GM19025 (cell line): ENCODE measurements at regions not wholly inside any gene's neighbourhood (a gene's known extent, or its start where the extent isn't known, plus 50 kb on each side); places are given as distances from the start of the nearest gene placed in this dataset.
"Not testable (repeated sequence)": the region's sequence is repeated elsewhere in the genome, so short reads cannot be mapped to it uniquely, and the experiment has no call there.

Source experiments
- ATAC-seq: cut with Tn5 transposase; IDR thresholded peaks from one replicate; pipeline ENCODE4 v1.9.1; 2021; ENCODE audit warnings: mild to moderate bottlenecking, low read depth, moderate library complexity; ENCODE audit not compliant: unreplicated experiment

DNA sequence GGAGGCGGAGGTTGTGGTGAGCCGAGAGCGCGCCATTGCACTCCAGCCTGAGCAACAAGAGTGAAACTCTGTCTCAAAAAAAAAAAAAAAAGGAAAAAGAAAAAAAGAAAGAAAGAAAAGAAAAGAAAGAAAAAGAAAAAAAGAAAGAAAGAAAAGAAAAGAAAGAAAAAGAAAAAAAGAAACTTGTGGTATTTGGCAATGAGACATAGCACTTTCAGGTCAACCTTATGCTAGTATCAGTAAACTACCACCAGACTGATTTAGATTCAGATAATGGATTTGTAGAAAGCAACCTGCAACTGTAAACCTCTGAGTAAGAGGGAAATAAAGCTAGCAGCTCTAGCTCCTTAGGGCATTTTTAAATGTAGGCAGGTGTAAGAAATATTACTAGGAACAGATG, 144.0 kb upstream of the ZNF608 start:
- not testable (repeated sequence) for ATAC-seq

DNA sequence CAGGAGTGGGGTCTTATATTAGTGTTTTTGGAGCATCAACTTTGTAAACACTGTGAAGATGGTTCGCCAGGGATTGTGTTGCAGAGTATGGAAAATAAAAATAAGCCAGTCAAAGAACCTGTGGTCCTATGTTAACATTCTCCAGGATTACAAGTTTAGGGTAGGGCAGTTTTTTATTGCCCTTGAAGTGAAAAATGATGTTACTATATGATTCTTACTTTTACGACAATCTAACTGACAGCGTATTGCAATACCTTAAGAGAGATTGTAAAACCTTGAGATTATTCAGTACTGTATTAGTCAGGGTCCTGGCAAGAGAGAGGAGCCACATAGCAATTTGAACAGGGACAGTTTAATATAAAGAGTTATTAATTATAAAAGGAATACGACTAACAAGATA, 144.7 kb upstream of the ZNF608 start:
- ATAC-seq: no peak

DNA sequence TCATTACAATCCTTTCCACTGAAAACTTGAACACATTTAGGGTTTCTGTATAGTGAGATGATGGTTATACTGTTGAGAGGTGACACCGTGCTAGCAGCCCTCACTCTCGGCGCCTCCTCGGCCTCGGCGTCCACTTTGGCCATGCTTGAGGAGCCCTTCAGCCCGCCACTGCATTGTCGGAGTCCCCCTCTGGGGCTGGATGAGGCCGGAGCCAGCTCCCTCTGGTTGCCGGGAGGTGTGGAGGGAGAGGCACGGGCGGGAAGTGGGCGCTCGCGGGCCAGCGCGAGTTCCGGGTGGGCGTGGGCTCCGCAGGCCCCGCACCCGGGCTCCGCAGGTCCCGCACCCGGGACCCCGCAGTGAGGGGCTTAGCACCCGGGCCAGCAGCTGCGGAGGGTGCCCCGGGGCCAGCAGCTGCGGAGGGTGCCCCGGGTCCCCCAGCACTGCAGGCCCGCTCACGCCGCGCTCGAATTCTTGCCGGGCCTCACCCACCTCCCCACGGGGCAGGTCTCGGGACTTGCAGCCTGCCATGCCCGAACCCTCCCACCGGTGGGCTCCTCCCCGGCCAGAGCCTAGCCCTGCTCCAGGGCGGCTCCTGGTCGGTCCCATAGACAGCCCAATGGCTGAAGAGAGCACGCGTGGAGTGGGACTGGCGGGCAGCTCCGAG, 145.9 kb upstream of the ZNF608 start:
- no peak for ATAC-seq

GRCh38 chr5:124894541-124894940, 148.1 kb upstream of the ZNF608 start:
- no peak for ATAC-seq

DNA sequence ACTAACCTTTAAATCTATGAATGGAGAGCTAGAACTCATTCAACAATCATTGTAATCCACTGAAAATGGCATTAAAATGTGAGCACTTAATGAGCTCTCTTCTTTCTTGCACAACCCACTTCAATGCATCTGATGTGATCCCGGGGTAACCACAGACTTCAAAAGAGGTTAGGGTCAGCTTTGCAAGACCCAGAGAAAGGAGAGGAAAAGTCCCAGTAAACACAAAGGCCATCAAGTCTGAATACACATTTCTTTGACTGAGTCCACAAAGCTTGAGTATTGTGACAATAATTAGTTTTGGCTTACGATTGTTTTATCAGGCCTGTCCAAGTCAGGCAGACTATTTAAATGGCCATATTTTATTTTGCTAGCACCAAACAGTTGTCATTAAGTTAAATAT, 148.8 kb upstream of the ZNF608 start:
- no peak for ATAC-seq

GRCh38 chr5:124901081-124901480, 154.6 kb upstream of the ZNF608 start:
- no peak for ATAC-seq

- ATAC-seq: peak; percentile 99
These were observed 155.8 kb upstream of the ZNF608 start for GRCh38 chr5:124902097-124902821.

DNA sequence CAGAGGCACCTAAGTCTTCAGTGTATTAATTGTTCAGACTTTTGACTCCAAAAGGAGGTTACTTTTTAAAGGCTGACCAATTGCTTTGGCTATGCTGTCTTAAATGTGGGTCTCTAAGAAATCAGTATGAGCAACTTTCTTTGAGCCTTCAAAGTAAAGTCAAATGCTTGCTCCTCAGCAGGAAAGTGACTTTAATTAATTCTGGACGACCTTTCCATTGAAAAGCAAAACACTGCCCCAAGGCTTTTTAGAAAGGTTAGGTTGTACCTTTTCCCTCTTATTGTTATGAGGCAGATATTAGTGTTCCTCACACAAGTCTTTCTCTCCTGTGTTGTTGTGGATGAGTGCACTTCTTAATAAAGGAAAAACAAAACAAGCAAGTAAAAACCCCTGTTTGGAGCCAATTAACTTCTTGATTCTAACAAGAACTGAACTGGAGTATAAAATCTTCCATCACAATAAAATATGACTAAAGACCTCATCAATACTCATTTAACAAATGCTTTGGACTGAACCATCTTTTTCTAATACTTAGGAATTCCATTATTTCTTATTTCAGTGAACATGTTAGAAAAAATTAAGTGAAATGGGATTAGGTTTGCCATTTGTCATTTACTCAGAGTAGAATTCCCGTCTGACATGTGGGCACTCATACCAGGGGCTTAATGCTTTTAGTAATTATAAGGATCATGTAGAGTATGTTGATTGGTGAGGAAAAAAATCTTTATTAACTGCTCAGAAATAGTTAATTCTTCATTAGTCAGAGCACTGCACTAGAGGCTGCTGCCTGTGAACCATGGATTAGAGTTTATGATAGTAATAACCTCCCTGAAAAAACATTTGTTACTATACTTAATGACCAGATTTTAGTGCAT, 159.1 kb upstream of the ZNF608 start:
- ATAC-seq: no peak

DNA sequence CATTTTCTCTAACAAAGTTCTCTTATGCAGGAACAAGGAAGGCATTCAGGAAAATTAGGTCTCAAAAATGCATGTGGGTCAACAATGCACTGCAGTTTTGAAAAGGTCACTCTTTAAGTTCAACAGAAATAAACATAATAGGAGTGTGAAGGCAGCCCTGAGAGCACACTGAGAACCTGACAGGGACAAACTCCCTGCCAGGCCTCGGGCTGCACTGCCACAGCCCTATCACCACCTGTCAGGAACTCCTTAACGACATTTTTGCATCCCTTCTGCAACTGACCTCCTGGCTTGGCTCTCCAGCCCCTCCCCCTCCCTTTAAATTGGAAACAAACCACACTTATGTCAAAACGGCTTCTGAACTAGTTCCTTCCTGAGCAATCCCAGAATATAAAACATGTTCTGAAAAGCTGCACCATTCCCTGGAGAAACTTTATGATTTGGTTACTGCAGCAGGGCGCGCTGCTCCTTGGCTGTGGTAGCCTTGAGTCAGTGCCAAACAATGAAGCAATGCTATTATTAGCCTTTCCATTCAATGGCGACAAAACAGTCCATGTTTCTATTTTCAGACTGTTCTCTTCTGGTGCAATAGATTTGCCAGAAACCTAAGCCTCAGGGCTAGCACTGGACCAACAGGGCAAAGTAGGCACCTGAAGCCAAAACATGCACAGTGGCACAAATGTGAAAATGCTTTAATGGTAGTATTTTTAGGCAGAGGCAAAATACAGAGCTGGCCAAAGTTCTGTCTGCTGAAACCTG, 160.1 kb upstream of the ZNF608 start:
- ATAC-seq: no peak

DNA sequence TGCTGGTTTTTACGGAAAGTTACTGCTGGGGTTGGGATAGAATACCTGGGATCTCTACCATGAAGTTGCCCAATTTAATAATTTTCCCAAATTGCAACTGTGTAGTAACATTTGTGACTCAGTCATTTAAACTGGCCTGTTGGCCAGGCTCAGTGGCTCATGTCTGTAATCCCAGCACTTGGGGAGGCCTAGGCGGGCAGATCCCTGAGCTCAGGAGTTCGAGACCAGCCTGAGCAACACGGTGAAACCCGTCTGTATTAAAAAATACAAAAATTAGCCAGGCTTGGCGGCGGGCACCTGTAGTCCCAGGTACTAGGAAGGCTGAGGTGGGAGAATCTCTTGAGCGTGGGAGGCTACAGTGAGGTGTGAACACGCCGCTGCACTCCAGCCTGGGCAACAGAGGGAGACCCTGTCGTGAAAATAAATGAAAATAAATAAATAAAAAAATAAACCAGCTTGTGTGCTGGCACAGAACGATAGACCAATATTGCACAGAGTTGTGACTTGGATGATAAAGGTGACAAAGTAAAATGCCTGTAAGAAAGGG, 160.7 kb upstream of the ZNF608 start:
- no peak for ATAC-seq

GRCh38 chr5:124908581-124909451, 162.4 kb upstream of the ZNF608 start:
- ATAC-seq: peak; percentile 69

GRCh38 chr5:124909734-124910133, 163.3 kb upstream of the ZNF608 start:
- no peak for ATAC-seq

DNA sequence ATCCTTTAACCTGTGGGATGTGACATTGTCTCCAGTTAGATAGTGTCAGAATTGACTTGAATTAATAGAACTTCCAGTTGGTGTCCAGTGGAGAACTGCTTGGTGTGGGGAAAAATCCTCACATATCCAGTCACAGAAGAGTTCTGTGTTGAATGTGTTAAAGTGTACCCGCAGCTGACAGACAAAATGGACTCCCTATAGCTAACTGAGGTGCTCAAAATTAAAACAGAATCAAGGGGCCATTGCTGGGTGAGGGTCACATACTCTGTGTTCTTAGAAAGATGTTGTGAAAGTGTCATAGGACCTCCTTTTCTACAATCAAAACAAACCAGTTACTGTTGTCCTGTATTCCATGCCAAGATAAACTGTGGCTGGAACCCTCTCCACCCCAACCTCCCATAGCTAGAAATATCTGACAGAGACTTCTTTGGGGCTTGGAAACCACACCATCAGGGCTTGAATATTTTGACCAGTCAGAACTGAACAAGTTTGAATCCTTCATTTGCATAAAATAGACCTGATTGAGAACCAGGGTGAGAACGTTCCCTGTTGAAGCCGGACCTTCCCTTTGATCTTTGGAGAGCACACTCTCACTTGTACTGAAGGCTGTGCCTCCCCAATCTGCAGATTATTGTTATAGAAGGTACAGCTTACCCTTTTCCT, 164.0 kb upstream of the ZNF608 start:
- ATAC-seq: peak; percentile 52

- no peak for ATAC-seq
These were observed 166.3 kb upstream of the ZNF608 start for GRCh38 chr5:124912638-124913328.

GRCh38 chr5:124913329-124913653, 166.9 kb upstream of the ZNF608 start:
- ATAC-seq: no peak

- ATAC-seq: not testable (repeated sequence)
These were observed 169.9 kb upstream of the ZNF608 start for GRCh38 chr5:124916313-124916712.

DNA sequence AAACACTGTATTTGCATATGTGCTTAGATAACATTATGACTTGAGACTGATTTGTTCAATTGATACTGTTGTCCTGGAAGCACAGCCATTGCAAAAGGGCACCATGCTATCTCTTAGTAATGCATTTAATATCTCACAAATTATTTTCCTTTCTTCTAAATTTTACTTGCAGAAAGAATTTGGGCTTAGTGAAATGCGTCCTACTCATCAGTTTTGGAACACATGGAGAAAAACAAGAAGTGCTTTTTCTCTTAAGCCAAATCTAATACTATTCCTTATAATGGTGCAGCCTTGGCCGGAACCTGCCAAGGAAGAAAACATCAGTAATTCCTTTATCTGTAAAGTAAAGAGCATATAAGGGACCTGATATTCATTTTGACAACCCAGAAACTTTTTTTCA, 172.2 kb upstream of the ZNF608 start:
- ATAC-seq: no peak

DNA sequence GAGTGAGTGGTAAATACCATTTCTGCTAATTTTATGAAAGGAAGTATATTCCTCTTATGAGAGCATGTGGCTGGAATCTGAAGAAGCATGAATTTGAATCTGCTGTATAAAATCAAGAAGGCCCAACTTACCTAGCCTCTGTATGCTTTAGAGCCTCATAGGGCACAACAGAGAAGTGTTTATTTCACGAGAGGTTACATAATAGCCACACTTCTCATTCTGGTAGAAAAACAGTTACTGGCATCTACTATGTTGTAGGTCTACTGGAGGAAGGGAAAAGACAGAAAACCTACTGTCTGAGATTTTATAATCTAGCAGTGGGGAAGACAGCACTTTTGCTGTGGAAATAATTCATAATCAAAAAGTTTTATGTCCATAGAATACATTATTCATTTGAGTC, 172.6 kb upstream of the ZNF608 start:
- ATAC-seq: no peak
